ENCODE measurements at regions not wholly inside any gene's neighbourhood (a gene's known extent, or its start where the extent isn't known, plus 50 kb on each side); places are given as distances from the start of the nearest gene placed in this dataset.

DNA sequence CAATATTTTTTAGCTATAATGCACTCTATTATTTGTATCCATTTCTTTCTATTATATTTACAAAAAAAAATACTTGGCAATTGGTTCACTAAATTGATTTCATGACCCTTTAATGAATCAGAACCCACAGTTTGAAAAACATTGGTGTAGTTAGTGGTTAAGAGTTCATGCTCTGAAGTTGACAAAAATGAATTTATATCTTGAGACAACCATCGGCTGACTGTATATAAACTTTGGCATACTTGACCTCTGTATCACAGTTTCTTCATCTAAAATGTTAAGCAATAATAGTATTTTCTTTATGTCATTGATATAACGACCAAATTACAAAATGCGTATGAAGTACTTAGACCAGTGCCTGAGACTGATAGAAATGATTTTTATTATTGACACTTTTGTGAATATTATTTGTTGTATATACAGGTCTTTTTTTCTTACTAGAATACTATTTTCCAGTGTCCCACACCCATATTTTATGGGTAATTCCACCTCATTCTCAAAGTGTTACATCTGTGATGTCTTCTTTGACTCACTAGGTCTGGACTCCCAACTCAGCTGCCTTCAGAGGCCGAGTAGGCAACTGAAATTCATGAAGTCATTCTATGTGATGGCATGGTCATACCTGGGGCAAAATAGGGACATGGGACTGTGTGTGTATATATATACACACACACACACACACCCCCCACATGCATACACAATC is 459.2 kb downstream of the RFPL4B start:
- no peak for DNase-seq

DNA sequence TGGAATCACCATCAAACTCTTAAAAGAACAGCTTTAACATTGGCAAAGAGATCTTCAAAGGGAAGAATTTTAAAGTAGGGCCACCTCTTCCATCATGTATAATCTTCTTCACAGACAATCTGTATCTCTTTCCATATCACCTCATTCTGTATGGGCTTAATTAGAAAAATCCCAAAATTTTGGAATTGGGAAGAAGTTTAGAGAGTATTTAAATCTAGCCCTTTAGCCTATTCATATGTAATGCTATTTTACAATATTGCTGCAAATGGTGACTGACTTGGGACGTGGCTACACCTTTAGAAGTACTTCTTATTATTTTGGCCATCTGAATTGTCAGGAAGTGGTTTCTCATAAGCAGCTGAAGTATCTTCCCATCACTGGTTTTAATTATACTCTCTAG is 474.3 kb downstream of the RFPL4B start:
- no peak for DNase-seq

DNA sequence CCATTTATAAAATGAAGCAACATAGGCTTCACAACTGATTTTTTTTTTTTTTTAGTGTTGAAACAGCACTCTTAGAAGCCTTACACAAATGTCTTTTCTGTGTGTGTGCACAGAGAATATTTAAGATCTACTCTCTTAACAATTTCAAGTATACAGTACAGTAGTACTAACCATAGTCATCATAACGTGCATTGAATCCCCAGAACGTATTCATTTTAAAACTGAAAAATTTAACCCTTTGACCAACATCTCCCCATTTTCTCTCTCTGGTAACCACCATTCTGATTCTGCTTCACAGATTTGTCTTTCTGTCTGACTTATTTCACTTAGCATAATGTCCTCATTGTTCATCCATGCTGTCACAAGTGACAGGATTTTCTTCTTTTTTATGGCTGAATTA is 475.6 kb downstream of the RFPL4B start:
- no peak for DNase-seq

DNA sequence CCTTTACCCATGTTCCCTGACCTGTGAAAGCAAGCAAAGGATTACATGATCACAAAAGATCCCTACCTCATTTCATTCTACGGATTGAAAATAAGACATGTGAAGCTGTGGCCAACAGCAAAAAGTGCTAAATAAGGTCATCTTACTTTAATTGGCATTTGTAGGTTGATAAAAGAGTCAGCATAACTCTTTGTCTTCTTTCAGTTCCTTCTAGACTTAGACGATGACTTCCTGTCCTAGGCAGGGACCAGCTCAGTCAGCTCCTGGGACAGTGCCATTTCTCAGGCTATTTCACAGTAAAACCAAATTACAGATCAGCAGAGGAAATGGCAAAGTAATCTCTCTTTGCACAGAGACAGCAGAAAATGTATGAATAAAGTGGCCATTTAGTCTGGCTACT is 480.7 kb downstream of the RFPL4B start:
- no peak for DNase-seq

DNA sequence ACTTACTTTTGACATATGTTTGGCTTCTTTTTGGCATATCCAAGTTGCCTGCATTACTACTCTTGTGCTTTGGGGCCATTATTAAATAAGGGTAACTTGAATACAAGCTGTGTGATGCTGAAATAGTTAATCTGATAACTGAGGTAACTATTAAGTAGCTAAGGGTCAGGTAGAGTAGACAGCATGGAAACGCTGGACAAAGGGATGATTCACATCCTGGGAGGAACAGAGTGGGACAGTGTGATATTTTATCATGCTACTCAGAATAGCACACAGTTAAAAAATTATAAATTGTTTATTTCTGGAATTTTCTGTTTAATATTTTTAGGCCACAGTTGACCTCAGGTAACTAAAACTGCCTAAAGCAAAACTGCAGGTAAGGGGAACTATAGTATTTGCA is 483.9 kb downstream of the RFPL4B start:
- DNase-seq = no peak

DNA sequence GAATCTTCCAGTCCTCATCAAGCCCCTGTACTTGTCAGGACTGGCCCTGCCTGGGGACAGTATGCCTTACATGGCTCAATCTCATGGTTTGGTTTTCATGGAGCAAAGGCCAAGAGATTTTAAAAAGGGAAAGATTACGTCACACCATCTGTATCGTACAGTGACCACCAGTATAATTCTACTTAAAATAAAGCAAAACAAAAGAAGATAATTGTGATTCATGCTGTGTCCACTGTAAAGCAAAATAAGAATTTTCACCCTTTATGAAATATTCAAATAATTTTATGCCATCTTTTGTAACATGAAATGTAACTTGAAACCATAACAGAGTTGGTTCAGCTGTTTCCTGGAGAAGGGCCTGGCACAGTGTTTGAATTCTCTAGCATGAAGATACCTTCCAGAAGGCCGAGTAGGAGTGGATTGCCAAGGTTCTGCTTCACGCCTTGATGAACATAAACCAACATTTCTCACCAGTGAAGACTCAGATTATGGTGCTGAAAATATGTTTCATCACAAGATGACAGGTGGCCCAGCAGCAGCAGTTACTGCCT is 486.5 kb downstream of the RFPL4B start:
- no peak for DNase-seq

DNA sequence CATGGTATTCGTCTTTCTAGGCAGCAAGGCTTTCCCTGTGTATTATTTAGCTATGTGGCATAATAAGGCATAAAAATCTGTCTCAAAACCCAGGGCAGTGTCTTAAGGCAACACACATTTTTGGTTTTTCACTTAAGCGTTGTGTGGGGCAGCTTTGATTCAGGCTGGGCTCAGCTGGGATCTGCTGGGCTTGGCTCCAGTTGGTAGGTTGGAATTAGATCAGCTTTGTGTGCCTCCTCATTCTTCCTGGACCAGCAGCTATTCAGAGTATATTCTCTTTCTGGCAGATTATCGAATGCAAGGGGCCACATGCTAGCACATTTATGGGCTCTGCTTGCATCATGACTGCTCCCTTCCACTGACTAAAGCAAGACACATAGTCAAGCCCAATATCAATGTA is 487.9 kb downstream of the RFPL4B start:
- no peak for DNase-seq

DNA sequence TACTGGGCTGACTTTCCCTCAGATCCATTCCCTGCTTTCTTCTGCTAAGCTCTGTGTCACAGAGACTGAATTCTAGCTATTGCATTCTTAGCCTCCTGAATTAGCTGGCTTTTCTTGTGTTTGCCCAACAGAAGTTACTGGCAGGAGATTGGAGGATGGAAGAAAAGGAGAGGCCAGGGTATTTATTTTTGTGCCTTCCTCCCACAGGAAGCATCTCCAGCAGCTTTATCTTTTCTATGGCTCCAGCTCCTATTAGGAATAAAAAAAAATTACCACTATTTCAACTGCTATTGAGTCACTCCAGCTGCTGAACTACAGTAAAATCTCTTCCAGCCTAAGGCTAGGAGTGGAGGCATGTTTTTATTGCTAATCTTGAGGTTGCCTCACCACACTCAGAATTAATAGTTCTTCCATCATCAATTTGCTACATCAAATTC is 492.4 kb downstream of the RFPL4B start:
- DNase-seq = no peak

DNA sequence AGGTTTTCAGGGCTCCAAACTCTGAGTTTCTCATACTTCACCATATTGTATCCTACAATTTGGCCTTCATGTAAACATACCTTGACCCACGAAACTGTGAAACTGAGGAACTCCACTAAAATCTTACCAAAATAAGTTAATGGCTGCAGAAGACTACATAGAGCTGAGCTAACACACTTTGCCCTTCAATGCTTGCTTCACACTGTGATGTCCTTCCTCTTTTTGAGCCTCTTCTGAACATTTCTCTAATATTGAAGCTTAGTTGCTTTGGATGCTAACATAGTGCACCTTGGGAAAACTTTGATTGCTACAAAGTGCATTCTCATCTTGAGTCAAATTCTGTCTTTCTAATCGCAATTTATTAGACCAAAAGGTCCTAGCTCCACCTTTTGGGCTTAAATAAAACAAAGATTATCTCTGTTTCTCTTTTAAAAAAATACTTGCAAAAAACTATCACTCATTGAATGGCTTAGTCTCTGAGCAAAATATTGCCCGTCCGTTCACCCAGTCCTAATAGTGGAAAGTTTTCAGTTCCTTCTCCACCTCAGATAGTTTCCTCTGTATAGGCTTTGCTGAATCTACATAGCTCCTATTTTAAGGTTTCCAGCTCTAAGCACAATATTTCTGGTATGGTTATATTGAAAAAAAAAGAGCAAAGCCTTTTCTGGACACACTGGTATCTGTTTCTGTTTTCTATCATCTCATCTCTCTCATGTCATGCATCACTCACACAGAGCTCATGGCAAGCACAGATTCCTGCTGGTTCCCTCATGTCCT is 494.6 kb downstream of the RFPL4B start:
- no peak for DNase-seq

DNA sequence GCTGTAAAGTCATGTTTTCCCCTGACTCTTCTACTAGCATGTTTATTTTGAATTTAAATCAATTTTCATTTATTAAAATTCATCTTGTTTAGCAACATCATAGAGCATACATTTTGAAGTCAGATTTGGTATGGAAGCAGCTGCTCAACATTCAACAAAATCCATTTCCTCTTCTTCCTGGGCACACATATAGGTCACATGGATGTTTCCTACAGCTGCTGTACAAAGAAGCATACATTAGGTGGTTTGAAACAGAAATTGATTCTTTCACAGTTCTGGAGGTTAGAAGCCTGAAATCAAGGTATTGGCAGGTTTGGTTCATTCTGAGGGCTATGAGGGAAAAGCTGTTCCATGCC is 495.2 kb downstream of the RFPL4B start:
- DNase-seq = no peak

DNA sequence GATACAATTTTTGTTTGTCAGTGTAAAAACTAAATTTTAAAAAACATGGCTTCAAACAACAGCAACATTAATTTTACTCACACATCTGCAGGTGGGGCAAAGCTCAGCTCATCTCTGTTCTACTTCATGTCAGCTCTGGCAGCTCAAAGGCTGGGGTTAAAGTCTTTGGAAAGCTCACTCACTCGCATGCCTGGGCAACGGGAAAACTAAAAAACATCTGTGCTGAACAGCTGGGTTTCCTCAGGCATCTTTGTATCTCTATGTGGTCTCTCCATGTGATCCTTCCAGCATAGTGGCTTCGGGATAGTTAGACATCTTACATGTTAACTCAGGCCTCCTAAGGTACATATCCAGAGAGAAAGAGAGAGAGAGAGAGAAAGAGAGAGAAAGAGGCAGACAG is 499.6 kb downstream of the RFPL4B start:
- DNase-seq = no peak

DNA sequence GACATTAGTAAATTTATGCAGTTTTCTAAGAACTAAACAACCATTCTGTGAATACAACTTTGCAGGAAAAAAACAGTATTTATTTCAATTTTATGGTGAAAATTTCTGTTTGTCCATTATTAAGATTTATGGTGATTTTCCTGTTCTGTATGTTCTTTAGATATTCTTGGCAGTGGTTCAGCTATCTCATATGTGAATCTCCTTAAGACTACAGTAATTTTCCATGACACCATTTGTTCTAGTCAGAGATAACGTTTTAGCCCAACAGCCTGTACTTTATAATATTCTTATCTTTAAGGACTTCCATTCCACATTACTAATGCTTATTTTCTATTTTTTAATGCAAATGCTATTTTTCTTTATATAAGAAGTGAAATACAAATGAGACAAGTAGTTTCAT is 504.0 kb downstream of the RFPL4B start:
- no peak for DNase-seq

DNA sequence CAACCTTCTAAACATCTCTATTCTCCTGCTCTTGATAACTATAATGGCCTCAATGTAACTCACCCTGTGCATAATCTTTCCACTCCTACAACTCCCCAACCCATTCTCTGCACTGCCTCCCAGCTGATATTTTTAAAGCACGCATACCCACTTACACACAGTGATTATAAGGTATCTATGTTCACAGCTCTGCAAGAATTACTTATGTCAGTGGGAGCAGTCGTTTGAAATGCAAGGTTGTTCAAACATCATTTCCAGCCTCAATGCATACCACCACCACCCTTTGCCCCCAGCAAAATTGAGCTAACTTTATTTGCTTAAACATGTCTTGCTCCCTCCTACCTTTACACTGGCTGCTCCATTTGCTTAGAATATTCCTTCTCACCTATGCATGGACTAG is 506.0 kb downstream of the RFPL4B start:
- DNase-seq = no peak

DNA sequence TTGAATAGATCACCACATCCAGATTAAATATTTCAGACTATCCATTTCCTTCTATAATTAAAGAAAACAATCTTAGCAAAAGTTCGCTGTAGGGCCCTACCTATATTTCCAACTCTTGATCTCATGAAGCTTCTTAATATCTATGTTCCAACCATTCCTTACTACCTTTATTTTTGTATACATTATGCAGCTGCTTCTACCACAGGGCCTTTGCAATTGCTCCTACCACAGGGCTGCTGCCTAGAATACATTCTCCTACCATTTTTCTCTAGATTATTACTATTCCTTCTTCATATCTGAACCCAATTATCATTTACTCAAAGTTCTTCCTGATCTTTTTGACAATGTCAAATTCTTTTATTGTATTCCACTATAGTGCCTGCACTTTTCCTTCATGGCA is 516.6 kb downstream of the RFPL4B start:
- DNase-seq = no peak

DNA sequence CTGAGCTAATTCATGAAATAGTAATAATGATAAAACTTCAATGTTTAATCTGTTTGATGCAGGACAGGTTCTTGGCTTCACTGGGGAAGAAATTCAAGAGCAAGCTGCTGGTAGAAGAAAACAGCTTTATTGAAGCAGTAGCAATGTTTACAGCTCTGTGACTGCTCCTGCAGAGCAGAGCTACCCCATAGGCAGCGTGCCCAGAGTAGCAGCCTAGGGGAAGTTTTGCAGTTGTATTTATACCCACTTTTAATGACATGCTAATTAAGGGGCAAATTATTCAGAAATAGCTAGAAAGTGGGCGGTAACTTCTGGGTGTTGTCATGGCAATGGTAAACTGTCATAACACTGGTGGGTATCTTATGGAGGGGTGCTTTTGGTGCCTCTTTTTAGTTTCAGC is 518.0 kb downstream of the RFPL4B start:
- DNase-seq = no peak

DNA sequence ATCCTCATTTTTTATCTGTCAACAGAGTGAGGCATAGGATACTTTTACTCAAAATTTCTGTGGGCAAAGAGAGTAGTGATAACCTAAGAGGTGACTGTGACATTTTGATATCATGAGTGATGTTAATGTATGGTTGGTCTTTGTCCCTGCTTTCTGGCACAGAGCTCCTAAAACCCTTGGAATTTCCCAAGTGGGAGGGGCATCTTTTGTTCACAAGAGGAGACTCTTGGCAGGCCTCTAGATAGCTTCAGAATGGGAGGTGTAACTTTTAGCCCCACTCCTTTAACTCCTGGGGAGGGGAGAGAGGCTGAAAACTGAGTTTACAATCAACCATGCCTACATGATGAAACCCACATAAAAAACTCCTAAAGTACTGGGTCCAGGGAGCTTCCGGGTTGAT is 527.8 kb downstream of the RFPL4B start:
- no peak for DNase-seq

DNA sequence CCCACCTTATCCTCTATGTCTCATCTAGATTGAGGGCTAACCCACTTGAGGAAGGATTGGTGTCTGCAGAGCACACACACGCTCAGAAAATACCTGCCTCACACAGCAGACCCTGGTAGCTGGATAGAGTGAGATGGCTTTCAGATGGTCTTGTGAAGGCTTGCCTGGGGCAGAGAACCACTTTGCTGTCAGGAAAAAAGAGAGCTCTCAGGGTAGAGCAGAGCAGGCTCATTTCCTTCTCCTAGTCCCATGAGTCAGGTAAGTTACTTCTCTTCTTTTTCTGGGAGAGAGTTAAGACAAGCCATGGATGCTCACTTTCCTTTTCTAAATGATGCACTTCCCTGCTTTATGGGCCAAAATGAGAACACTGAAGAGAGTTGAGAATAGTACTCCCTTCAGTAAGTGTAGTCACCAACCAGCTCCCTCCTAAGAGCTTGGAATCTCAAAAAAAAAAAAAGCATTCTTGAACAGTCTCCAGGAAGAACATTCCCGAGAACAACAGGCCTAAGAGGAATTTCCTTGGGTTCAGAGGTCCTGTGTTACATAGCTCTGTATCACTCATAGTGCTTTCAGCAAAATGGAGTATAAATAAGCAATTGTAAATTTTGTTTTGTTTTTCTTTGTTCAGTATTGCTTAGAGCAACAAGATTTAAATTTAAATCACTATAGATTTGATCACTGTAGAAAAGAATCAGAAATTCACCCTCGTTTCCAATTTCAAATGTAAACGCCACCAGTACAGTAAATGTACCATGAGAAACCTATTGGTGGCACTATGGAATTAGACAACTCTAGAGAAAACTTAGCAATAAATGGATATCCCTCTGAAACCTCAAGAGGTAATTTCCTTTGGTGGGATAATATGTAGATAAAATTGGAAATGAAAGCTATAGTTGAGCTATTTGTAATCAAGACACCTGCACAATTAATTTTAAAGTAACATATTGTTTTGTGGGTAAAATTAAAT is 530.3 kb downstream of the RFPL4B start:
- no peak for DNase-seq

DNA sequence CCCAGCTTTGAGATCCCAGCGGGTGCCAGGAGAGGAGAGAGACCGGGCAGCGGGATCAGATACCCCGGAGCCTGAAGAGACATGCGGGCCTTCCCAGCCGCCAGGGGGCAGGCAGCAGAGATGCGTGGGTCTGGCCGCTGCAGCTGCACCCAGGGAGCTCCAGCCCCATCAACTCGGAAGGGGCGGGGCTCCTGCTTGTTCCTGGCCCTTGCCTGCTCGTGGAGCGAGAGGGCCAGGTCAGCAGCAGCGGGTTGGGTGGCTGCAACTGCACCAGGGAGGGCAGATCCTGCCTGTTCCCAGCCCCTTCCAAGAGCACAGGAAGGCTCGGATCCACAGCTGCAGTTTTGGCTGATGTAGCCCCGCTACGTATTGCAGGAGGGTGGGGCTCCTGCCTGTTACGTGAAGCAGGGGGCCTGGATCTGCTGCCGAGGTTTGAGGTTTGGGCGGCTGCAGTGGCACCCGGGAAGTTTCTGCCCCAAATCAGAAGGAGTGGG is 532.8 kb downstream of the RFPL4B start:
- peak; percentile 9 for DNase-seq

DNA sequence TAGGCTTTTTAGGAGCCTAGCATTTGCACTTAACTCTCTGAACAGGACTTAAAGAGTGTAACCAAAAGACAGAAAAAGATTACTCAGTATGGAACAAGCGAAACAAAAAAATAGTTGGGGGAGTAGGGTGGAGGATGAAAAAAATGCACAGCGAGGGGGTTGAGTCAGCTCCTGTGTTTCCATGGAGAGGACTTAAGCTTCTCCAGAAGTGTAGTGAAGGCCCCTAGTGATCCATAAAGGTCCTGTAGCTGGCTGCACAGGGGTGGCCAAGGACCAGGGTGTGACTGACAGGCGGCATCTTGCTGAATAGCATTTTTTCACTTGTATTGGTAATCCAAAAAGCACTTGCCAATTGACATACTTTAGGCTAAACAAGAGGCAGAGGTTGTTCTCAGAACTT is 533.9 kb downstream of the RFPL4B start:
- DNase-seq = no peak

DNA sequence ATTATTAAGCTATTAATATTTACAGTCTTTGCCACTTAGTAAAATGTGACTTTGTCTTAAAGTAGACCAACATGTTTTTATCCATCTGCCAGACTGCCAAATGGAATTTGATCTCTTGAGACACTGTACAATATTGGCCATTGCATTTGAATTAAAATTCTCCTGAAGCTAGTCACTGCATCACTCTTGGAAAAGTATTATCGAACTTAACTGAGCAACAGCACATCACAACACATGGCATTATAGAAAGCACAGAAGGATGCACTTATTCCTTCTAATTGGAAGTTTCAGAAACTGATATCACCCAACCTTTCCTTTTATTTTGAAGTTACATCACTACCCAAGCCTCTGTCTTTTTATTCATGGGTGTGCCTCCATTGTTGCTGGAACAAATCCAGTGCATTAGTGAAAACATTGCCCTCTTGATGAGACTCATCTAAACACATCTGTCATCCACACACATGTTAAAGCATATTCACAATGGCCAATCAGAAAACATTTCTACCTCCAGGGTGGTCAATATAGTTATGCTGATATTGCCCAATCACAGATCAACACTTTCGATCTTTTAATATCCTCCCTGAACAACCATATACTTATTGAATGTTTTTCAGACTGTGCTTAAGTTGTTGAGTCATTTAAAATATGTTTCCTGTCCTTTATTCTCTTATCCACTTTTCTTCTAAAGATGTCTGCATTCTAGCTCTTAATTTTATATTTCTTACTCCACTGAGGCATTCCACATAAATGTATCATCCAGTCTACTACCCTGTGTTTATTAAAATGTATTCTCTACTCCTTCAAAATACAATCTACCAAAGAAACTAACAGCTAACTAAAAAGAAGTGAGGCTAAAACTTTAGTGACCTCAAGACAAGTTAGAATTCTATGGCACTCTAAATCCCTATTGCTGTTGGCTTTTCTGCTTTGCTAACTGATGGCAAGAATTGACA is 535.0 kb downstream of the RFPL4B start:
- DNase-seq = no peak

DNA sequence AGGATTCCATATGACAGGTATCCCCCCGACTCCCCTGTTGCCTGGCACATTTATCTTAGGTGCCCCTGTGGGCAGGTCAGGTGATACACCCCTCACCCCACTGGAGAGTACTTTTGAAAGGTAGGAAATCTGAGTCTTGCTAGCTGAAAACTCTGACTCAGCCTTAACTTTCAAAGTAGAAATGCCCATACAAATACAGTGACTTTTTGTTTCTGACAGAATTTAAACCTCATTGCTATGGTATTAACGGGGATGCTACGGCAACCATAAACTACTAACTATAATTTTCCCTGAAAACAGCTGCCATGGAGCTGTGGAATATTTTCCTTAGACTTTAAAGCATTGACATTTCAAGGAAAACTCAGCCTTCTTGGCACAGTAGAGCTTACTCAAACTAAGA is 536.0 kb downstream of the RFPL4B start:
- DNase-seq = no peak

DNA sequence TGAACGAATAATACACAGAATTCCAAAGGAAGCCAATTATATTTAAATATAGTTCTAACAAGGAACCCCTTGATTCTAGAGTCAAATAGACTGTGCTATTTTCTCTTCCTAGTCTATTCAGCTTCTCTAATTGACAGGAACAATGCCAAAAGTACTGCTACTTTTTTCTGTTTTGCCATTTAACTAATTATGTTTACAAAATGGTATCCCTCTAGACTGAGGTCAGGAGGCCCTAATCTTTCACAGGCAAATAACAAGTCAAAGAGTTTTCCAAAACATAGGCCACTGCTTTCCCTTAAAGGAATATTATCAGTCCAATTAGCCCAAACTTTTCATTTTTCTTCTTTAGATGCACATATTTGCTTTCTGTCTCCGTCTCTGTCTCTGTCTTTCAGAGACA is 539.3 kb downstream of the RFPL4B start:
- no peak for DNase-seq
